ENCODE measurements at regions not wholly inside any gene's neighbourhood (a gene's known extent, or its start where the extent isn't known, plus 50 kb on each side); places are given as distances from the start of the nearest gene placed in this dataset.

- TF ChIP-seq POLR2AphosphoS5 (IDR thresholded peaks at IDR 0.05) (no peak), CTCF (IDR thresholded peaks at IDR 0.05; ENCODE audit: poor library complexity, severe bottlenecking) (no peak), REST (IDR thresholded peaks at IDR 0.05; ENCODE audit: borderline replicate concordance) (no peak), EZH2 (IDR thresholded peaks at IDR 0.05; ENCODE audit: borderline replicate concordance, insufficient read depth, low read length, poor library complexity, severe bottlenecking) (no peak)
These were observed 98.8 kb upstream of the GALNT15 start for GRCh38 chr3:16075647-16076046.
